ENCODE measurements at regions not wholly inside any gene's neighbourhood (a gene's known extent, or its start where the extent isn't known, plus 50 kb on each side); places are given as distances from the start of the nearest gene placed in this dataset.

- Mint-ChIP-seq H3K27me3 (ENCODE audit: low read depth, unreplicated experiment) (no peaks in the 10 kb centered on the region), H3K4me1 (ENCODE audit: low read depth, unreplicated experiment) (no peaks in the 10 kb centered on the region), H3K9me3 (ENCODE audit: unreplicated experiment) (peaks cover 2% of the 10 kb centered on the region), H3K4me3 (ENCODE audit: unreplicated experiment) (no peak overlapping the region), H3K36me3 (ENCODE audit: low read depth, unreplicated experiment) (no peaks in the 10 kb centered on the region), H3K27ac (ENCODE audit: unreplicated experiment) (no peak overlapping the region)
- no peaks in the 10 kb centered on the region for H3K36me3 ChIP-seq (ENCODE audit: insufficient read depth, low read length)
- no peaks in the 10 kb centered on the region for H3K4me1 ChIP-seq (ENCODE audit: insufficient read depth, low read length)
- no peak overlapping the region for H3K9ac ChIP-seq (ENCODE audit: low read length)
- H4K20me1 ChIP-seq (ENCODE audit: insufficient read depth, low read length) = no peaks in the 10 kb centered on the region
- H3K4me3 ChIP-seq (ENCODE audit: insufficient read depth, low read depth, low read length) = no peak overlapping the region
- H3K27me3 ChIP-seq (ENCODE audit: insufficient read depth, low read length) = no peaks in the 10 kb centered on the region
- no peak for FAIRE-seq
- TF ChIP-seq EZH2 (IDR thresholded peaks at IDR 0.05; ENCODE audit: insufficient read depth, low read length) (no peak), CTCF (IDR thresholded peaks at IDR 0.05; ENCODE audit: insufficient read depth, low read depth, low read length) (no peak)
- DNase-seq (ENCODE audit: low read depth) = no peak
- H3K79me2 ChIP-seq (ENCODE audit: insufficient read depth, low read length) = no peaks in the 10 kb centered on the region
- no peak overlapping the region for H3K4me2 ChIP-seq (ENCODE audit: low read length)
- H3K27ac ChIP-seq (ENCODE audit: low read depth, low read length) = no peak overlapping the region
- H3K9me3 ChIP-seq (ENCODE audit: insufficient read depth, low read depth, low read length) = peaks cover 4% of the 10 kb centered on the region
- H2AFZ ChIP-seq (ENCODE audit: low read depth, low read length) = no peak overlapping the region
These were observed 392.2 kb upstream of the CHST9 start for GRCh38 chr18:27577265-27577664.

- Histone ChIP-seq H4K20me1 (ENCODE audit: insufficient read depth, low read length) (no peaks in the 10 kb centered on the region), H3K4me3 (ENCODE audit: insufficient read depth, low read depth, low read length) (no peak overlapping the region), H2AFZ (ENCODE audit: low read depth, low read length) (no peak overlapping the region), H3K4me1 (ENCODE audit: insufficient read depth, low read length) (no peaks in the 10 kb centered on the region), H3K27ac (ENCODE audit: low read depth, low read length) (no peak overlapping the region), H3K4me2 (ENCODE audit: low read length) (no peak overlapping the region), H3K36me3 (ENCODE audit: insufficient read depth, low read length) (no peaks in the 10 kb centered on the region), H3K79me2 (ENCODE audit: insufficient read depth, low read length) (no peaks in the 10 kb centered on the region), H3K27me3 (ENCODE audit: insufficient read depth, low read length) (peaks cover 2% of the 10 kb centered on the region), H3K9ac (ENCODE audit: low read length) (no peak overlapping the region), H3K9me3 (ENCODE audit: insufficient read depth, low read depth, low read length) (no peaks in the 10 kb centered on the region)
- Mint-ChIP-seq H3K36me3 (ENCODE audit: low read depth, unreplicated experiment) (no peaks in the 10 kb centered on the region), H3K27me3 (ENCODE audit: low read depth, unreplicated experiment) (no peaks in the 10 kb centered on the region), H3K27ac (ENCODE audit: unreplicated experiment) (no peak overlapping the region), H3K9me3 (ENCODE audit: unreplicated experiment) (no peaks in the 10 kb centered on the region), H3K4me1 (ENCODE audit: low read depth, unreplicated experiment) (no peaks in the 10 kb centered on the region), H3K4me3 (ENCODE audit: unreplicated experiment) (no peak overlapping the region)
- TF ChIP-seq CTCF (IDR thresholded peaks at IDR 0.05; ENCODE audit: insufficient read depth, low read depth, low read length) (no peak), EZH2 (IDR thresholded peaks at IDR 0.05; ENCODE audit: insufficient read depth, low read length) (no peak)
- FAIRE-seq (no peak), DNase-seq (ENCODE audit: low read depth) (no peak)
These were observed 382.3 kb upstream of the CHST9 start for GRCh38 chr18:27567434-27567833.

- Histone ChIP-seq H3K9me3 (ENCODE audit: insufficient read depth, low read depth, low read length) (no peaks in the 10 kb centered on the region), H3K27ac (ENCODE audit: low read depth, low read length) (no peak overlapping the region), H3K36me3 (ENCODE audit: insufficient read depth, low read length) (no peaks in the 10 kb centered on the region), H3K79me2 (ENCODE audit: insufficient read depth, low read length) (no peaks in the 10 kb centered on the region), H4K20me1 (ENCODE audit: insufficient read depth, low read length) (no peaks in the 10 kb centered on the region), H3K27me3 (ENCODE audit: insufficient read depth, low read length) (peaks cover 2% of the 10 kb centered on the region), H3K9ac (ENCODE audit: low read length) (no peak overlapping the region), H3K4me1 (ENCODE audit: insufficient read depth, low read length) (no peaks in the 10 kb centered on the region), H3K4me3 (ENCODE audit: insufficient read depth, low read depth, low read length) (no peak overlapping the region), H3K4me2 (ENCODE audit: low read length) (no peak overlapping the region), H2AFZ (ENCODE audit: low read depth, low read length) (no peak overlapping the region)
- FAIRE-seq (no peak), DNase-seq (ENCODE audit: low read depth) (no peak)
- TF ChIP-seq CTCF (IDR thresholded peaks at IDR 0.05; ENCODE audit: insufficient read depth, low read depth, low read length) = no peak
- TF ChIP-seq EZH2 (IDR thresholded peaks at IDR 0.05; ENCODE audit: insufficient read depth, low read length) = no peak
- Mint-ChIP-seq H3K27ac (ENCODE audit: unreplicated experiment) (no peak overlapping the region), H3K4me3 (ENCODE audit: unreplicated experiment) (no peak overlapping the region), H3K36me3 (ENCODE audit: low read depth, unreplicated experiment) (no peaks in the 10 kb centered on the region), H3K9me3 (ENCODE audit: unreplicated experiment) (no peaks in the 10 kb centered on the region), H3K27me3 (ENCODE audit: low read depth, unreplicated experiment) (no peaks in the 10 kb centered on the region), H3K4me1 (ENCODE audit: low read depth, unreplicated experiment) (peaks cover 3% of the 10 kb centered on the region)
These were observed 379.0 kb upstream of the CHST9 start for GRCh38 chr18:27564066-27564465.

Measured in astrocyte (in vitro differentiated cells and primary cell).